OCI-LY3 (cell line): ENCODE measurements at regions not wholly inside any gene's neighbourhood (a gene's known extent, or its start where the extent isn't known, plus 50 kb on each side); places are given as distances from the start of the nearest gene placed in this dataset.

Experiments used
- EZH2phosphoT487 ChIP-seq: fragments of 200-600 bp; shearing (Covaris generic); IDR thresholded peaks from 2 replicates; pipeline ENCODE4 v1.6.1; 2018; ENCODE audit warnings: antibody characterized with exemption, mixed run types, low read depth
- TF ChIP-seq, protein P1 (sequence below): fragments of 200-600, 300-600 bp; sonication (generic); IDR thresholded peaks from 2 replicates; pipeline ENCODE4 v1.5.1; 2014; ENCODE audit warnings: antibody characterized with exemption, low read length, low read depth

DNA sequence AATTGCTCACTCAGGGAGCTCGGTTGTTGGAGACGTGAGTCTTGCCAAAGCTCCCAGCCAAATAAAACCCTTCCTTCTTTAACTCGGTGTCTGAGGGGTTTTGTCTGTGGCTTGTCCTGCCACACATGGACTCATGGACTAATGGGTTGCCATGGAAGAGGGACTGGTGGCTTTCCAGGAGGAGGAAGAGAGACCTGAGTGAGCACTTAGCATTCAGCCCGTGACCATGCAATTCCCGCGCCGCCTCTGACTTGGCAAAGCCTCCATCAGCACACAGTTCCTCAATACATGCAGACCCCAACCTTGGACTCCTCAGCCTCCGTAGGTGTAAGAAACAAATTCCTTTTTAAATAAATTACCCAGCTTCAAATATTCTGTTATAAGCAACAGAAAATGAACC is 57.3 kb upstream of the TMEM18 start:
- TF ChIP-seq EZH2phosphoT487: no peak
- TF ChIP-seq, protein P1, sequence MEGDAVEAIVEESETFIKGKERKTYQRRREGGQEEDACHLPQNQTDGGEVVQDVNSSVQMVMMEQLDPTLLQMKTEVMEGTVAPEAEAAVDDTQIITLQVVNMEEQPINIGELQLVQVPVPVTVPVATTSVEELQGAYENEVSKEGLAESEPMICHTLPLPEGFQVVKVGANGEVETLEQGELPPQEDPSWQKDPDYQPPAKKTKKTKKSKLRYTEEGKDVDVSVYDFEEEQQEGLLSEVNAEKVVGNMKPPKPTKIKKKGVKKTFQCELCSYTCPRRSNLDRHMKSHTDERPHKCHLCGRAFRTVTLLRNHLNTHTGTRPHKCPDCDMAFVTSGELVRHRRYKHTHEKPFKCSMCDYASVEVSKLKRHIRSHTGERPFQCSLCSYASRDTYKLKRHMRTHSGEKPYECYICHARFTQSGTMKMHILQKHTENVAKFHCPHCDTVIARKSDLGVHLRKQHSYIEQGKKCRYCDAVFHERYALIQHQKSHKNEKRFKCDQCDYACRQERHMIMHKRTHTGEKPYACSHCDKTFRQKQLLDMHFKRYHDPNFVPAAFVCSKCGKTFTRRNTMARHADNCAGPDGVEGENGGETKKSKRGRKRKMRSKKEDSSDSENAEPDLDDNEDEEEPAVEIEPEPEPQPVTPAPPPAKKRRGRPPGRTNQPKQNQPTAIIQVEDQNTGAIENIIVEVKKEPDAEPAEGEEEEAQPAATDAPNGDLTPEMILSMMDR: no peak
